ENCODE measurements at regions not wholly inside any gene's neighbourhood (a gene's known extent, or its start where the extent isn't known, plus 50 kb on each side); places are given as distances from the start of the nearest gene placed in this dataset.

- H3K27me3 ChIP-seq (ENCODE audit: control insufficient read depth in 1 of 2, insufficient read depth in 2 of 2, low read length in 2 of 2) = no peaks in the 10 kb centered on the region; a peak in 1 of 5 replicates
- DNase-seq (ENCODE audit: low spot score) (no peak), ATAC-seq (no peak), FAIRE-seq (no peak)
- no peak overlapping the region for H3K4me3 ChIP-seq (replicated peaks in 1 of 3; ENCODE audit: insufficient read depth in 1 of 3, low read depth in 2 of 3, low read length in 3 of 3)
- no peaks in the 10 kb centered on the region for H4K20me1 ChIP-seq (ENCODE audit: insufficient read depth, low read length)
- intact Hi-C loops (cut with micrococcal nuclease; ENCODE audit: unreplicated experiment) (loop anchor here (5.0 to 10.0 kb wide), 3 partner anchors 593 to 1954 kb away; no protein-coding TSS in a partner anchor), in situ Hi-C loops (cut with HindIII; ENCODE audit: extremely low pct_ligation_motif_present, low pct_unique_long_range_greater_than_20kb) (no loop called here)
- H3K27ac ChIP-seq (ENCODE audit: extremely low read length, insufficient read depth, low read length) = no peak overlapping the region
- no peaks in the 10 kb centered on the region for H3K4me1 ChIP-seq (ENCODE audit: insufficient read depth, low read length)
- H3K9ac ChIP-seq (ENCODE audit: insufficient read depth, low read depth, low read length) = no peak overlapping the region
- CTCF ChIA-PET (ENCODE audit: low intra/inter-chr PET ratio, low total read pairs) = no interaction called here
- POLR2A ChIA-PET = no interaction called here
- WGBS (ENCODE audit: low lambda C conversion rate) = 21% methylated on average over 6 of the region's 6 CpGs
- H3K4me2 ChIP-seq (ENCODE audit: low read depth, low read length) = no peak overlapping the region
- H3K36me3 ChIP-seq (replicated peaks in 1 of 2; ENCODE audit: control insufficient read depth in 1 of 2, insufficient read depth in 2 of 2, low read length in 2 of 2) = no peaks in the 10 kb centered on the region
- H2AFZ ChIP-seq (ENCODE audit: low read length) = no peak overlapping the region
- no TSS peak for BruUV-seq (replicated peaks)
- peaks cover 5% of the 10 kb centered on the region; the same call in 1 of the 2 replicates for H3K9me3 ChIP-seq (ENCODE audit: low read length)
- no peaks in the 10 kb centered on the region for H3K79me2 ChIP-seq (ENCODE audit: insufficient read depth, low read length)
- TF ChIP-seq GPBP1L1 (CRISPR knock-in tag; IDR thresholded peaks at IDR 0.05) = no peak
- TF ChIP-seq CSRNP2 (CRISPR knock-in tag; conservative IDR thresholded peaks at IDR 0.05; ENCODE audit: low read depth) = no peak
- TF ChIP-seq TOE1 (CRISPR knock-in tag; IDR thresholded peaks at IDR 0.05) = no peak
- TF ChIP-seq SALL2 (CRISPR knock-in tag; IDR thresholded peaks at IDR 0.05) = no peak
- no peak for TF ChIP-seq BORCS8-MEF2B (CRISPR knock-in tag; IDR thresholded peaks at IDR 0.05)
- TF ChIP-seq ZNF44 (CRISPR knock-in tag; IDR thresholded peaks at IDR 0.05) = no peak
- TF ChIP-seq ZNF570 (CRISPR knock-in tag; IDR thresholded peaks at IDR 0.05; ENCODE audit: borderline replicate concordance) = no peak
- TF ChIP-seq HMG20A (CRISPR knock-in tag; IDR thresholded peaks at IDR 0.05; ENCODE audit: borderline replicate concordance) = no peak
- TF ChIP-seq HIVEP1 (CRISPR knock-in tag; IDR thresholded peaks at IDR 0.05) = no peak
- TF ChIP-seq SKI (IDR thresholded peaks at IDR 0.05; ENCODE audit: partially characterized antibody) = no peak
These were observed 665.9 kb downstream of the SQOR start for GRCh38 chr15:46300716-46301115.
